Prostate gland (tissue), 2 donors: ENCODE measurements at regions not wholly inside any gene's neighbourhood (a gene's known extent, or its start where the extent isn't known, plus 50 kb on each side); places are given as distances from the start of the nearest gene placed in this dataset.

Experiments
- DNase-seq: peaks from one replicate; pipeline ENCODE4 v3.0.0-alpha.2; 2019; ENCODE audit warnings: low spot score
- H3K27ac ChIP-seq, 2 donors: fragments of 200-600 bp; sonication (generic); 2 replicates each; pipeline ENCODE4 v1.5.1; 2017 to 2019
- H3K27me3 ChIP-seq: fragments of 200-600 bp; sonication (generic); replicated peaks from 2 replicates; pipeline ENCODE4 v1.5.1; 2019; ENCODE audit not compliant: insufficient read depth
- H3K36me3 ChIP-seq, 2 donors: fragments of 200-600 bp; sonication (generic); 1 replicate in 1 of 2; 2 replicates in 1 of 2; pipeline versions ENCODE4 v1.5.1 to v1.8.1; 2017 to 2019
- H3K4me1 ChIP-seq: fragments of 200-600 bp; sonication (generic); replicated peaks from 2 replicates; pipeline ENCODE4 v1.5.1; 2019
- H3K4me3 ChIP-seq, 2 donors: fragments of 200-600 bp; sonication (generic); 2 replicates each; pipeline ENCODE4 v1.5.1; 2017 to 2019
- H3K9me3 ChIP-seq: fragments of 200-600 bp; sonication (generic); 2 replicates; pipeline ENCODE4 v1.5.1; 2017
- POLR2A ChIP-seq: fragments of 450-650 bp; IDR thresholded peaks from one replicate; pipeline ENCODE4 v1.6.1; 2016; ENCODE audit warnings: antibody characterized with exemption, mild to moderate bottlenecking
- POLR2AphosphoS5 ChIP-seq: sonication (generic); formaldehyde crosslinking; IDR thresholded peaks from one replicate; pipeline ENCODE4 v1.6.1; 2017; ENCODE audit warnings: antibody characterized with exemption
- WGBS: methylation state at CpG from one replicate; pipeline ENCODE4 v1.1.5; 2018; 5-methylcytosine and 5-hydroxymethylcytosine counted together
- intact Hi-C: fragments of 100-400 bp; cut with DNase I; formaldehyde crosslinking; loops from one replicate; pipeline ENCODE4 v1.14.2; 2022
- TF ChIP-seq, protein P1 (sequence below), 4 experiments: fragments of 200-600 bp in 2 of 4; fragments of 450-650 bp in 2 of 4; sonication (generic) in 2 of 4; IDR thresholded peaks; 1 replicate in 3 of 4; 2 replicates in 1 of 4; pipeline ENCODE4 v1.5.1; 2016 to 2019; ENCODE audit warnings: antibody characterized with exemption in 4 of 4, mild to moderate bottlenecking in 2 of 4, moderate library complexity in 2 of 4

DNA sequence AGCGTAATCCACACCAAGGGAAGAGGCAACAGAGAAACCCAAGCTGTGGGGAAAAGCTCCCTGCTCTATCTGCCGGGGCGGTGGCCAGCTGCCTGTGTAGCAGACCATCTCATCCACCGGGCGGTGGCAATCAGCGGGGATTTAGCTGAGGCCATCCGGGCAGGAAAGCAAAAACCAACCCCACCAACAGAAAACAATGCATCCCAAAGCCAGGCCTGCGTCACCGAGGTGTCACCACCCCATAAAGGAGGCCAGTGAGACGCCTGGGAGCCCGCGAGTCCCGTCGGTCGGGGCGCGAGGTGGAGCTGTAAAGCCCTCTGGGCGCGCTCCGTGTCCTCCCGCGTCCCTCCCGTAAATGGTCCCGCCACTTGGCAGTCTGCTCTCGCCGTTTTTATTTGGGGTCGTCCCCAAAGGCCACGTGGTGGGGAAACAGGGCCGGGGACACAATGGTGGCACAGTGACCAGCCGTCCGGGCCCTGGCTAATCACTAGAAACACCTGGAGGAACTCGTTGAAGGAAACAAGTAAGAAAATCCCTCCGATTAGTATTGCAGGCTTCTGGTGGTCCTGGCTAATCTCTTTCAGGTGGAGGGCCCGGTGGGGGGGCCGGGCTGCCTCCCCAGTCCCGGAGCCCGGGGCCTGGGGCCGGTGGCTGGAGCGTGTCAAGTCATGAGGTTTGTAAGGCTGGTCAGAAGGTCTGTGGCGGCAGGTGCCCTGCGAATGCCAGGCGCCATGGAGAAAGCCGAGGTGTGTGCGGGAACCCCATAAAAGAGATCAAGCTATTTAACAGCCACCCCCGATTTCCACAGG is 94.7 kb upstream of the GSC start:
- intact Hi-C loops = no loop called here
- no peak for DNase-seq
- Histone ChIP-seq H3K4me3 (no peak overlapping the region), H3K4me1 (no peaks in the 10 kb centered on the region), H3K36me3 (no peaks in the 10 kb centered on the region), H3K9me3 (no peaks in the 10 kb centered on the region), H3K27ac (no peak overlapping the region), H3K27me3 (no peaks in the 10 kb centered on the region)
- TF ChIP-seq POLR2A = no peak
- TF ChIP-seq POLR2AphosphoS5 = no peak
- TF ChIP-seq, protein P1, sequence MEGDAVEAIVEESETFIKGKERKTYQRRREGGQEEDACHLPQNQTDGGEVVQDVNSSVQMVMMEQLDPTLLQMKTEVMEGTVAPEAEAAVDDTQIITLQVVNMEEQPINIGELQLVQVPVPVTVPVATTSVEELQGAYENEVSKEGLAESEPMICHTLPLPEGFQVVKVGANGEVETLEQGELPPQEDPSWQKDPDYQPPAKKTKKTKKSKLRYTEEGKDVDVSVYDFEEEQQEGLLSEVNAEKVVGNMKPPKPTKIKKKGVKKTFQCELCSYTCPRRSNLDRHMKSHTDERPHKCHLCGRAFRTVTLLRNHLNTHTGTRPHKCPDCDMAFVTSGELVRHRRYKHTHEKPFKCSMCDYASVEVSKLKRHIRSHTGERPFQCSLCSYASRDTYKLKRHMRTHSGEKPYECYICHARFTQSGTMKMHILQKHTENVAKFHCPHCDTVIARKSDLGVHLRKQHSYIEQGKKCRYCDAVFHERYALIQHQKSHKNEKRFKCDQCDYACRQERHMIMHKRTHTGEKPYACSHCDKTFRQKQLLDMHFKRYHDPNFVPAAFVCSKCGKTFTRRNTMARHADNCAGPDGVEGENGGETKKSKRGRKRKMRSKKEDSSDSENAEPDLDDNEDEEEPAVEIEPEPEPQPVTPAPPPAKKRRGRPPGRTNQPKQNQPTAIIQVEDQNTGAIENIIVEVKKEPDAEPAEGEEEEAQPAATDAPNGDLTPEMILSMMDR (IDR thresholded peaks at IDR 0.05) = no peak
- 27% methylated on average over 31 of the region's 45 CpGs for WGBS

DNA sequence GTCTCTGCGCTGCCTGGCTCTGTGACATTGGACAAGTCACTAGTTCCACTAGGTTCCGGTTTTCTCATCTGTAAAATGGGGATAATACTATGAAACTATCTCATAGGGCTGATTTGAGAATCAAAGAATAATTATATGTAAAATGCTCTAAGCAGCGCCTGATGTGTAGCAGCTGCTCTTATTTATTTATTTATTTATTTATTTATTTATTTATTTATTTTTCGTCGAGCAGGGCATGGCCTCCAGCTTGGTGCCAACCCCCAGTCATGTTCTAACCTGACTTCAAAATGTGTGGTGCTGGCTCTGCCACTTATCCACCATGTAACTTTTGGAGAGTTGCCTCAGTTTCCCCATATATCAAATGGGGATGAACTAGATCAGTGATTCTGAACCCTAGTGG is 93.5 kb upstream of the GSC start:
- Histone ChIP-seq H3K4me3 (no peak overlapping the region), H3K27me3 (no peaks in the 10 kb centered on the region), H3K4me1 (no peaks in the 10 kb centered on the region), H3K27ac (no peak overlapping the region), H3K9me3 (no peaks in the 10 kb centered on the region), H3K36me3 (no peaks in the 10 kb centered on the region)
- WGBS = 89% methylated on average over 5 of the region's 5 CpGs
- no peak for DNase-seq
- TF ChIP-seq POLR2AphosphoS5 (no peak), POLR2A (no peak)
- TF ChIP-seq, protein P1 (IDR thresholded peaks at IDR 0.05) = no peak
- intact Hi-C loops = no loop called here

DNA sequence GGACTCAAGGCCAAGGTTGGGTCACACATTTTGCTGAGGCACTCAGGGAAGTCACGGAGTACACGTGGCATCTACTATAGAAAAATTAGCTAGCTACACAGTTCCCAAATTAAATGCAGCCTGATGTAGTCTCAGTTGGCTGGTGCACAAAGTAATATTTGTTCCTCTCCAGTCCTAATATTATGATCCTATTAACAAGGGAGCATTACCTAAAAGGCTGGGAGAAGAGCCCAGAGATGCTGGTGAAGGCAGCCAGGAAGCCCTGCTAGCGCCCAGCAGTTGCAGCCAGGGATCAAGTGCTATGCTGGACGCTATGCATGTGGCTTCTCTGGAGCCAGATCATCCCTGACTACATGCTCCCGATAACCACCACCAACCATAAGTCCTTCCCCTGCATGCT is 88.0 kb upstream of the GSC start:
- TF ChIP-seq, protein P1 (IDR thresholded peaks at IDR 0.05) = no peak
- TF ChIP-seq POLR2AphosphoS5 = no peak
- no peak for TF ChIP-seq POLR2A
- 40% methylated on average over 5 of the region's 5 CpGs for WGBS
- no peaks in the 10 kb centered on the region for H3K36me3 ChIP-seq
- intact Hi-C loops = no loop called here
- no peak overlapping the region for H3K4me3 ChIP-seq
- H3K27ac ChIP-seq = no peak overlapping the region
- no peak for DNase-seq
- no peaks in the 10 kb centered on the region for H3K4me1 ChIP-seq
- H3K9me3 ChIP-seq = no peaks in the 10 kb centered on the region
- no peaks in the 10 kb centered on the region for H3K27me3 ChIP-seq

DNA sequence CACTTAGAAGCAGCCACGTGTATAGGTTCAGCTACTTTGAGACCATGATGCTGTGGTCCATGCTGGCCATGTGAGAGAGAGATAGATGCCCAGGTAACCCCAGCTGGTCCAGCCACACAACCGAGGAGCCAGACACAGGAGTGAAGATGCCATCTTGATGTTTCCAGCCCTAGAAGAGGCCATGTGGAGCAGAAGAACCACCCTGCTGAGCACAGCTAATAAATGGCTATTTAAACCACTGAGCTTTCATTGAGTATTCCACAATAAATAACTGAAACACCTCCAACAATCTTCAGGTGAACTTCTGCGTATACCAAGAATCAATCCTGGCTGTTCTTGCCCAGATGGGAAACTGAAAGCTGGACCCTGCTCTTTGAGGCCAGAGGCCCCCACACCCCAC is 84.0 kb upstream of the GSC start:
- peaks cover 7% of the 10 kb centered on the region for H3K4me1 ChIP-seq
- intact Hi-C loops = no loop called here
- TF ChIP-seq POLR2A = no peak
- TF ChIP-seq, protein P1 (IDR thresholded peaks at IDR 0.05) = no peak
- no peak for TF ChIP-seq POLR2AphosphoS5
- H3K27me3 ChIP-seq = no peaks in the 10 kb centered on the region
- WGBS = 80% methylated on average over 3 of the region's 3 CpGs
- no peak overlapping the region for H3K4me3 ChIP-seq
- DNase-seq = no peak
- no peak overlapping the region for H3K27ac ChIP-seq
- H3K36me3 ChIP-seq = no peaks in the 10 kb centered on the region
- H3K9me3 ChIP-seq = no peaks in the 10 kb centered on the region
